ENCODE measurements at regions not wholly inside any gene's neighbourhood (a gene's known extent, or its start where the extent isn't known, plus 50 kb on each side); places are given as distances from the start of the nearest gene placed in this dataset.

- no peak for DNase-seq
Measured at GRCh38 chr4:171142639-171143038, 670.6 kb upstream of the GALNTL6 start.

- no peak for DNase-seq
Measured at GRCh38 chr4:171142045-171142444, 671.2 kb upstream of the GALNTL6 start.

- DNase-seq = peak; percentile 10
Measured at GRCh38 chr4:171130256-171130801, 682.9 kb upstream of the GALNTL6 start.

GRCh38 chr4:171118091-171118490 is 695.1 kb upstream of the GALNTL6 start:
- DNase-seq = no peak

GRCh38 chr4:171117457-171117856 is 695.7 kb upstream of the GALNTL6 start:
- no peak for DNase-seq

- DNase-seq = no peak
Measured at GRCh38 chr4:171101845-171102244, 711.4 kb upstream of the GALNTL6 start.

GRCh38 chr4:171087089-171087488 is 726.1 kb upstream of the GALNTL6 start:
- DNase-seq = no peak

GRCh38 chr4:171067422-171067821 is 745.8 kb upstream of the GALNTL6 start:
- DNase-seq = peak; percentile 0

GRCh38 chr4:171049380-171049779 is 763.8 kb upstream of the GALNTL6 start:
- no peak for DNase-seq

GRCh38 chr4:171042989-171043524 is 770.1 kb upstream of the GALNTL6 start:
- no peak for DNase-seq

- DNase-seq = no peak
Measured at GRCh38 chr4:171035909-171036308, 777.3 kb upstream of the GALNTL6 start.

- DNase-seq = no peak
Measured at GRCh38 chr4:171031338-171031737, 781.9 kb upstream of the GALNTL6 start.

- DNase-seq = no peak
Measured at GRCh38 chr4:171025776-171026175, 787.4 kb upstream of the GALNTL6 start.

- DNase-seq = no peak
Measured at GRCh38 chr4:171025343-171025742, 787.9 kb upstream of the GALNTL6 start.

- DNase-seq = no peak
Measured at GRCh38 chr4:171024720-171025303, 788.4 kb upstream of the GALNTL6 start.

- no peak for DNase-seq
Measured at GRCh38 chr4:171022824-171023230, 790.4 kb upstream of the GALNTL6 start.

GRCh38 chr4:171017593-171017992 is 795.6 kb upstream of the GALNTL6 start:
- DNase-seq = no peak

GRCh38 chr4:171016145-171016544 is 797.1 kb upstream of the GALNTL6 start:
- no peak for DNase-seq

GRCh38 chr4:171015441-171015840 is 797.8 kb upstream of the GALNTL6 start:
- no peak for DNase-seq

- no peak for DNase-seq
Measured at GRCh38 chr4:171007618-171008390, 805.4 kb upstream of the GALNTL6 start.

GRCh38 chr4:171002246-171002645 is 811.0 kb upstream of the GALNTL6 start:
- DNase-seq = no peak

GRCh38 chr4:170990989-170991589 is 822.1 kb upstream of the GALNTL6 start:
- DNase-seq = peak; percentile 29

GRCh38 chr4:170988446-170988845 is 824.8 kb upstream of the GALNTL6 start:
- no peak for DNase-seq

Measured in left kidney (tissue), 1 donor.